HG03066 (cell line): ENCODE measurements at regions not wholly inside any gene's neighbourhood (a gene's known extent, or its start where the extent isn't known, plus 50 kb on each side); places are given as distances from the start of the nearest gene placed in this dataset.

Experiments
- ATAC-seq: cut with Tn5 transposase; IDR thresholded peaks from one replicate; pipeline ENCODE4 v1.9.1; 2021; ENCODE audit warnings: low read depth; ENCODE audit not compliant: unreplicated experiment

DNA sequence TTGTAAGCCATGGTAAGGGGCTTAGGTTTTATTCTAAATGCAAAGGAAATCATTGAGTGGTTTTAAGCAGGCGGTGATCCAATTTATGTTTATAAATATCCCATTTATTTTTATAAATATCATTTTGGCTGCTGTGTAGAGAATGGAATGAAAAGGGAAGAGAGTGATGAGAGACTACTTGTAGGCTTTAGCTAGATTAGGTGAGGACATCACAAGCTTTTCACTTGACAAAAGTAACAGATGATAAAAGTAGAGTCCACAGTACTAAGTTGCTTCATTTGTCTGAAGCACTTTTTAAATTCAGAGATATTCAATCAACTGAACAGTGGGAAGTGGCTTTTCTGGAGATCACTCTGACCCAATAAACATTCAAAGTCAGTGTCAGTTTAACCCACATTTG is 65.4 kb upstream of the FSHR start:
- no peak for ATAC-seq

DNA sequence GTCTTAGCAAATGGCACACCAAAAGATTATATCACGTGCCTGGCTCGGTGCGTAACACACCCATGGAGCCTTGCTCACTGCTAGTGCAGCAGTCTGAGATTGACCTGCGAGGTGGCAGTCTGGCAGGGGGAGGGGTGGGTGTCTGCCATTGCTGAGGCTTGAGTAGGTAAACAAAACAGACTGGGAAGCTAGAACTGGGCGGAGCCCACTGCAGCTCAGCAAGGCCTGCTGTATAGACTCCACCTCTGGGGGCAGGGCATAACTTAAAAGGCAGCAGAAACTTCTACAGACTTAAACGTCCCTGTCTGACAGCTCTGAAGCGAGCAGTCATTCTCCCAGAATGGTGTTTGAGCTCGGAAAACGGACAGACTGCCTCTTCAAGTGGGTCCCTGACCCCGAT is 55.9 kb upstream of the FSHR start:
- no peak for ATAC-seq

DNA sequence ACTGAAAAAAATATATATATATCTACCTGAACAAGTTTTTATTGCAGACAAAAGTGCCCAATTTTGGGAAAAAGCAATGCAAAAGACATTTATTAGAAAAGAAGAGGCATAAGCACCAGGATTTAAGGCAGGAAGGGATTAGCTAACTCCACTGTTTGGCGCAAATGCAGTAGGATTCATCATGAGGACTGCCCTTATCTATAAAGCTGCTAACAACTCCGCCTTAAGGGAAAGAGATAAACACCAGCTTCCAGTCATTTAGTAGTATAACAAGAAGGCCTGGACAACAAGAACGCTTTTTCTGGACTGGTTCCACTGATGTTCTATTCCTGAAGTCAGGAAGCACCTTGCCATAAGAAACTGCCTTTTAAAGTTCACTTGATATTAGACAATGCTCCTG is 52.9 kb upstream of the FSHR start:
- no peak for ATAC-seq
